CD4-positive, alpha-beta T cell treated with Interleukin-4 for 4 hours (primary cell): ENCODE measurements at regions not wholly inside any gene's neighbourhood (a gene's known extent, or its start where the extent isn't known, plus 50 kb on each side); places are given as distances from the start of the nearest gene placed in this dataset.
"Not testable (repeated sequence)": the region's sequence is repeated elsewhere in the genome, so short reads cannot be mapped to it uniquely, and the experiment has no call there.

Experiments
- DNase-seq: peaks from one replicate; pipeline ENCODE4 v3.0.0-alpha.2; 2020

DNA sequence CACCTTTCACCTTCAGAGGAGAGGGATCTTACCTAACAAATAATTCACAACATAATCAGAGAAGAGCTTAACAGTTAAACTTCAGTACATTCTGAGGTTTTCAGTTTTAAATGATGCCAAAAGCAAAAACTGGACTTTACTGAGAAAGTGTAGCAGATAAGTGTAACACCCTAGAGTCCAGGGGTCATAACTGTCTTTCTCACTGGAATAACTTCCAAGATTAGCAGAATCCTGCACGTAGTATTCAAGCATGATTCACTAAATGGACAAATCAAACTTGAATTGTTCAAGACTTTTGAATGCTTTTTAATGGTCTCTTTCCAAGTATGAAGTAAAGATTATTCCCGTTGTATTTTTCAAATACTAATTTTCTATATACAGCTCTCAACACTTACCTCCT lies 180.1 kb upstream of the NREP start:
- no peak for DNase-seq

DNA sequence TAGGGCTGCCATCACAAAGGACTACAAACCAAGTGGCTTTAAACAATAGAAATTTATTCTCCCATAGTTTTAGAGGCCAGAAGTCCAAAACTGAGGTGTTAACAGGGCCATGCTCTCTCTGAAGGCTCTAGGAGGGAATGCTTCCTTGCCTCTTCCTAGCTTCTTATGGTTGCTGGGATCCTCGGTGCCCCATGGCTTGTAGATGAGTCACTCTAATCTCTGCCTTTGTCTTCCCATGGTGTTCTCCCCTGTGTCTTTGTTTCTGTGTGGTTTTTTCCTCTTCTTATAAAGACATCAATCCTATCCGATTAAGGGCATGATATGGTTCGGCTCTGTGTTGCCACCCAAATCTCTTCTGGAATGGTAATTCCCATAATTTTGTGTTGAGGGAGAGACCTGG lies 178.8 kb upstream of the NREP start:
- no peak for DNase-seq

DNA sequence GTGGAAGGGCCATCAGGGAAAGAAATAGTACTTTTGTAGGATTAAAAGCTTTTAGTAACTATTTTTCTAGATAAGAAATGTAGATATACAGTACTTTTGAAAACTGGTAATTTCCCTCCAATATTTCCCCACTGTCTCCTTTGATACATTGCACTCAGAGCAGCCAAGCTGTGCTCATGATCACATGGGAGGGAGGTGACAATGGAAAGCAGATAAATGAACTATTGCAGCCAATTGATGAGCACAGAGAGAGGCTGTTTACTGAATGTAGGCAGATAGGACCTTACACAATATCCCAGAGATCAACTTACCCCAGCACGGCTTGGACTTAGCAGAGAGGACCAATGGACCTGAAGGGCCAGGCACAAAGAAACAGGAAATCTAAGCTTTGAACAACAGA lies 178.0 kb upstream of the NREP start:
- DNase-seq = no peak

DNA sequence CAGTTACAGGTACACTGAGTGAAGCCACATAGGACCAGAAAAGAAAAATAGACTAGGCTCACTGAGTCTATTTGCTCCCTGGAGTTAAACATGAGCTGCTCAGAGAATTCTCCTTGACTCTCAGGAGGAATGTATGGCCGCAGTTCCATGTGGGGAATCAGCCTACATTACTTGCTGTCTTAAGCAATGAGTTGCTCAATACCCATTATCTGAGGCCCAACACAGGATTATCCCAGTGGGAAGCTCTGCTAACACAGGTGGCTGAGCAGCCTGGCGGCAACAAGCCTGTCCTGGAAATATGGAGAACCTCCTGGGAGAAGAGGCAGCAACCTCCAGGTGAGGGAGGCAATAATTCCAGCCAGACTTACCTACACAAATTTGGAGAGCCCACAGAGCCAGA lies 177.5 kb upstream of the NREP start:
- no peak for DNase-seq

DNA sequence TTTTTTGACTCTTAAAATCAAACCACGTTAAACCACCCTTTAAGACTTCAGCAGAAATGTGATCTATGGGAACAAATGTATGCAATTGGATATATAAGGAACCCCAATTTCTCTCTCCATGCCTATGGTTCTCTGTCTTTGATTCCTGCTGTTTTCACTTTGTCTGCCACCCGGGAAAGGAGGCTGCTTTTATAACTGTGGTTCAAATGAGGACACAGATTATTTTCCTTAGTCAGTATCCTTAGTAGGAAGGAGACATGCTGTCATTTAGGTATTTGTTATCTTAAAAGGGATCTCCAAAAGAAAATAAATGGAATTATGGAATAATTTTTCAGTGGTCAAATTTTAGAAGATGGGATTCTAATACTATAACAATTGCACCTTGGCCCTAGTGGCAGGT lies 176.1 kb upstream of the NREP start:
- DNase-seq = no peak

DNA sequence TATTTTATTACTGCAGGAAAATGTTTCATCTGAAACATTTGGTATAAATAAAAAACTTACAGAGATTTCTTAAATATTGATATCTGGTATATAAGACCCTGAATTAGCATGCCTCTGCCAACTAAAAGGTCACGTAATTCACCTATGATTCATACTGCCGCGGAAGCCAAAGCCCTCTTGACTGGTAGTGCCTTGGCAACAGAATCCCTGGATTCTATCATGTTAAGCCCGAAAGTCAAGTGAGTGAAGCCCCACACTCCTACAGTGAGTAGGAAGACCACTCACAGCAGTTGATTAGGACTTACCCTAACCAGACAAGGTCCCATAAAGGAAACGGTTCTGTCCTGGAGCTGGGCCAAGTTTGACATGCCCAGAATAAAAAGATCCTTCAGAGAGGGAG lies 175.6 kb upstream of the NREP start:
- DNase-seq = no peak

DNA sequence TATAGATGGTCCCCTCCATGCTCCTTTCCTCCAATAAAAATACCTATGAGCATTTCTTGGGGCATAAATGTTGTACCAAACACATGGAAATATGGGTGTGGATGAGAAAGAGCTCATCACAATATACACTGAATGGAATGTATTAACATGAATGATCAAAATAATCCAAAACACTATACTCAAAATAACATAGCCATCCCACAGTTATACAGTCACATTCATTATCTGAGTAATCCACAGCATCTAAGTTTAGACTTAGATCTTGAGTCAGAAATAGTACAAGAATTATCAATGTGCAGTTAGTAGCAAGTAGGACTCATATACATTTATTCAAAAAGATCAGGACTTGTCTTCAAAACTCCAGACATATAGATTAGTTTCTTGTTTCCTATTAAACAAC lies 175.2 kb upstream of the NREP start:
- DNase-seq = no peak

DNA sequence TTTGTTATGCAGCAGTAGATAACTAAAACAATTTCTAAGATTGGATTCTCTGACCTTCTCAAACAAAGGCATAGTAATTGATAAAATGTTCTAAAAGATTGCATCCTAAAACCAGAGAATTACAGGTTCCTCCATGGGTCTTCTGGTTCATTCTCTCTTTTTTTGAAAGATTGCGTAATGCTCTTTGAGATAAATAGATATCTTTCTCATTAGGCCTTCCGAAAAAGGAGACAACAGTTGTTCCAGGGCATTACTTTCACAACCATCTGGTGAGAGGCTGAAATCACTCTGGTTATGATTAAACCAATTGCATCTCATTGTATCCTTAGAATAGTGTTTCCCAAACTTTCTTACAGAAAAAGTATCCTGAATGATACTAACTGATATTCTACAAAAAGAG lies 174.7 kb upstream of the NREP start:
- no peak for DNase-seq

DNA sequence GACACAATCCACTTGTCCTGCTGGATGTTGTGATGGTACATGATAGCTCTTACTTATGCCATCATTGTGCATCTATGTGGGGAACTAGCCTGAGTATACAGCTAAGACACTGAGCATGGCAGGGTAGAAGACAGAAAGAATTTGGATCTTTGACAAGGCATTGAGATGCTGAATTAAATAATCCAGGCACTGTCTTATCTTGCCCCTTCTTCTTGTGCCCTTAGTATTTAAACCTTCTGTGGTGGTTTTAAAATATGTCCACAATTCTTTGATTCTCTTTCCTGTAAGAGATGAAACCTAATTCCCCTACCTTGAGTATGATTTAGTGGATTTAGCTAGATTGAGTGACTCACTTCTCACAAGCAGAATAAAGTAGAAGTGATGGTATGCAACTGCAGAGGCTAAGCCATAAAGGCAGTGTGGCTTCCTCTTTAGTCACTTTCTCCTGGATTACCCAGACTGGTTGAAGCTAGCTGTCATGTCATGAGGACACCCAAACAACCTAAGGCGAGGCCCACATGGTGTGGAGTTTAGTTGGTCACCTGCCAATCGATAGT lies 174.0 kb upstream of the NREP start:
- DNase-seq = no peak

DNA sequence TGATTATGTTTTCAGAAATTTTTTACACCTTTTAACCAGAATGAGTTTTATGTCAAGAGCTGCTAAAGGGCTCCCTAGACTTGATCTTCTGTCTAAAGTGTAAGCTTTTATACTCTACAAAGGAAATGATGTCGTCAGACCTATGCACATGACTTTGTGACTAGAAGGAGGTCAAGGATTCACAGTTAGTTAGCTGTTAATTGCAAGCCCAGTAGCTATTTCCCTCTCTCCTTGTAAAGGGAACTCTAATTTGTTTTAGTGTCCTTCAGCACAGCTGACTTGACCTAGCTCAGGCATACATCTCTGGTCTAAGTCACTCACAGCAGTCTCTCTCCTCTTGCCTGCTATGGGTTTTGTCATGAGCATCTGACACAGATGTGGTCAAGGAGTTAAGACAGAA lies 173.5 kb upstream of the NREP start:
- DNase-seq = no peak

DNA sequence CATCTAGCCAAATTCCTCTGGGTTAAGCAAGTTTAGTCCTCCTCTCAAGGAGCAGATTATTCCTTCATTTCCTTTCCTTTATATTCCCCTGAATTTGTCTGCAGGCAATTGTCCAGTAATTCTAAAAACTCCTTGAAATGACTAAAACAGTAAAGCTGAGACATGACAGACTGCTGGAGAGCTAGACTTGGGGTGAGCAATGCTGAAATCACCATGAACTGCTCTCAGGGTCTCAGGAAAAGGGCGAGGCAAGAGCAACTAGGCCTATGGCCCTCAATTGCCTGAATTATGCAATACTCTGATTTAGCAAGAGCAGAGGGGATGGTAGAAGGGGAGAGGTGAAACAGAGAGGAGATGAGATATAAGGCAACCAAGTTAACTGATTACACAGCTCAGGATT lies 172.9 kb upstream of the NREP start:
- no peak for DNase-seq

DNA sequence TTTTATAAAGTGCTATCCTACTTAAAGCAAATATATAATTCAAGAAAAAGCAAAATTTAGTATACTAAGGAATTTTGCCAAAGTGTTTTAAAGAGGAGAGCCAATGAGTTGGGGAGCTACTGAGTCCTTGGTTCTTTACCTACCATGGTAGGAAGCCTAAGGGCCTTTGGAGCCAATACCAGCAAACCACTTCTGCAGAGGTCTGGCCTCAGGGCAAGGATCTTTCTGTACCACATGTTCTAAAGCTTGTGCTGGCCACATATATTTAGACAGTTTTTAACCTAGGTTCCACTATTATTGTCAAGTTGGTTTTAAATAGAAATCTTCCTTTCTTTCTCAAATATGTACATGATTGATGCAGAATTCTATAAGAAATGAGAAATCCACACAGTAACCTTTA lies 172.3 kb upstream of the NREP start:
- DNase-seq = no peak

DNA sequence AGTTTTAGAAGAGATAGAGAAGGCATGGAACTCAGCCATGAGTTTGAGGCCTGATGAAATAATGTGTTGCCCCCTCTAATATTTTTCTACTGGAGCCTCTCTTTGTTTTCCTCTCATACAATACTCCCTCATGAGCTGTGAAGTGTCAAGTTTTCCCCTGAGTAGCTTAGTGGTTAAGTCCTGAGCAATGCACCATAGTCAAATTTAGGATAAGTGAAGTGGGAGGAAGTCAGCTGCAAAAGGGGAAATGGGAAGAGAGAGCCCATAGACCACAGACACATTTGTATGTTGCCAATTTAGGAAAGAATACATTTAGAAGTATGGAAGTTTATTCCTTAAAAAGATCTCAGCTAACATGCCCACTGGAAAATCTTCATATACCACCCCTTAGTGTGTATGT lies 171.5 kb upstream of the NREP start:
- no peak for DNase-seq

DNA sequence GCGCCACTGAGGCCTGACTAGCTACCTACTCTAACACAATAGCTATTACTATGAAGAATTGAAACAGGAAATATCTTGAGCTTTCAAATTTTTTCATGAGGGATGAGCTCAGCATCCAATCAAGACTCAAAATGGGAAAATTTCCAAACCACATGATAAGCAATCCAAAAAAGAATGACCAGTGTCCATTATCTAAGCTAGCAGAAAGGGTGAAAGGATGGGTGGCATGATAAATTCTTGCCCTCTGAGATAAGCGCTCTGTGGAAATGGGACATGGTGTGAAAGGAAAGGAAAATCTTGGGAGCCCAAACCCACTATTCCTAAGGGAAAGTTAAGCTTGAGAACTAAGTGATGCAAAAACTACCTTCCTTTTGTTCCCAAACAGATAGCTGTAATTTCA lies 170.2 kb upstream of the NREP start:
- DNase-seq = no peak

DNA sequence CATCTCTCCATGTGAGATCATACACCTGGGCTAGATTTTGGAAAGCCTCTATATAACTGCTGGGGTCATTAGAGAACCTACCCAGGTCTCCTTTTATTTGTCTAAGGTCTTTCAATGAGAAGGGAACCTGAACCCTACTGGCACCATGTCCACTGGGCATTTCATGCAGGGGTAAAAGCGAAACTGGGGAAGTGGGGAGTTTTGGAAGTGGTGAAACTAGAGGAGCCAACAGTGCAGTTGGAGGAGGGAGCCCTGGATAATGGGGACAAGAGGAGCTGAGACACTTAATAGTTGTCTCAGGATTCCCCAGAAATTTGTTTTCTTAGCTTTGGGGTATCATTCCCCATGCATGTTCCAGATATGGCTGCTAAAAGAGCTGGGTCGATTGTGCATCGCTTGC lies 169.0 kb upstream of the NREP start:
- no peak for DNase-seq

DNA sequence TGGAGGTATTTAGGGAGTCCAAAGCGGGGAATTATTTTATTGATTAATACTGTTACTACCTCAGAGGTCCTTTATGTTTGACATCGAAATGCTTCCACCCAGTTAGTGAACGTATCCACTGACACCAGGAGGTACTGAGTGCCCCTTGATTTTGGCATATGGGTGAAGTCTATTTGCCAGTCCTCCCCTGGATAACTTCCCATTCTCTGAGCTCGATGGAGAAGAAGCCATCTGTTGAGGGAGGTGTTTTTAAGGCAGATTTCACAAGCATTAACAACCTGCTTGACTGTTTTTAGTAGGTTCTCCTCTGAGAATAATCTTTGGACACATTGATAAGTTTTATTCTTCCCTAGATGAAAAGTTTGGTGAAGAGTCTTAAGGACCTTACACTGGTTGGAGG lies 165.3 kb upstream of the NREP start:
- DNase-seq = no peak

DNA sequence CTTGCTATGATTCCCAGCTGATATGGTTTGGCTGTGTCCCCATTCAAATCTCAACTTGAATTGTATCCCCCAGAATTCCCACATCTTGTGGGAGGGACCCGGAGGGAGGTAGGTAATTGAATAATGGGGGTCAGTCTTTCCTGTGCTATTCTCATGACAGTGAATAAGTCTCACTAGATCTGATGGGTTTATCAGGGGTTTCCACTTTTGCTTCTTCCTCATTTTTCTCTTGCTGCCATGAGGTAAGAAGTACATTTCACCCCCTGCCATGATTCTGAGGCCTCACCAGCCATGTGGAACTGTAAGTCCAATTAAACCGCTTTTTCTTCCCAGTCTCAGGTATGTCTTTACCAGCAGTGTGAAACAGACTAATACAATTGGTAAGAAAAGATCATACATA lies 164.7 kb upstream of the NREP start:
- not testable (repeated sequence) for DNase-seq

DNA sequence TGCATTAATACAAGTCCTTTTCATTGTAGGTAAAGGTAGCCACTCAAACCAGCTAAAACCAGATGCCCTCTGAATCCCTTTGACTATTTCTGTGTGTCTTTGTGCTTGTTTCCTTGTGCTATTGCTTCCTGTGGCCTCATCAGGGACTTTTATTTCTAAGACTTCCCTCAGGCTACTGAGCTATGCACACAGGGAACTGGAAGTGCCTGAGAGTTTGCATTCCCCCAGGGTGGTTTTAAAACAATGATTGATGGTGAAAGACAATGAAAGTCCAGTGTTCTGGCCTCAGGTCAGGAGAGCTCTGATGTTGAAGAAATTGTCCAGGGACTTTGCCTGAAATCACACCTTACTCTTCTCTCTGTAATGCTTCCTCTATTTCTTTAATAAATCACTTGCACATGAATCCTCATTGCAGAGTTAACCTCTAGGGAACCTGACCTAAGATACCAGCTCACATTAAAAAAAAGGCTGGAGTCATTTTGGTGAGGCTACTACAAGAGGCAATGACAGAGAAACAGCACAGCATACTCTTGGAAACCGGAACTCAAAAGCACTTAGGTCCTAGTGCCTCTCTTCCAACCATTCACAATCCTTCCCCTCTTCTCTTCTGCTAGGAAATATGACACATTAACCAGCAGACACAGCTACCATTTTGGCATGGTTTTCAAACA lies 158.1 kb upstream of the NREP start:
- DNase-seq = no peak

DNA sequence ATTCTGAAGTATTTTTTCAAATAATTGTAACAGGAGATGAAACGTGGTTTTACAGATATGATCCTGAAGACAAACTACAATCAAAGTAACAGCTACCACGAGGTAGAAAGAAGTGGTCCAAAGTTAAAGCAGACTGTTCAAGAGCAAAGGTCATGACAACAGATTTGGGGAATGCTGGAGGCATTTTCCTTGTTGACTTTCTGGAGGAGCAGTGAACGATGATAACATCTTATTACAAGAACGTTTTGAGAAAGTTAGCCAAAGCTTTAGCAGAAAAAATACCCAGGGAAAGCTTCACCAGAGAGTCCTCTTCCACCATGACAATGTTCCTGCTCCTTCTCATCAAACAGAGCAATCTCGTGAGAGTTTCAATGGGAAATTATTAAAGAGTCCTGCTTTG lies 145.4 kb upstream of the NREP start:
- no peak for DNase-seq

DNA sequence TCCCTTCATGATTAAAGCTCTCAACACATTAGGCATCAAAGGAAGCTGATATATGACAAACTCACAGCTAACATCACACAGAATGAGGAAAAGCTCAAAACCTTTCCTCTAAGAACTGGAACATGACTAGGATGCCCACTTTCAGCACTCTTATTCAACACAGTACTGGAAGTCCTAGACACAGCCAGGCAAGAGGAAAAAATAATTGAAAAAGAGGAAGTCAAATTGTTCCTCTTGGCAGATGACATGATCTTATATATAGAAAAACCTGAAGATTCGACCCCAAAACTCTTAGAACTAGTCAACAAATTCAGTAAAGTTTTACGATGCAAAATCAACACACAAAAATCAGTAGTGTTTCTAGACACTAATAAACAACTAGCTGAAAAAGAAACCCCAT lies 144.3 kb upstream of the NREP start:
- no peak for DNase-seq

DNA sequence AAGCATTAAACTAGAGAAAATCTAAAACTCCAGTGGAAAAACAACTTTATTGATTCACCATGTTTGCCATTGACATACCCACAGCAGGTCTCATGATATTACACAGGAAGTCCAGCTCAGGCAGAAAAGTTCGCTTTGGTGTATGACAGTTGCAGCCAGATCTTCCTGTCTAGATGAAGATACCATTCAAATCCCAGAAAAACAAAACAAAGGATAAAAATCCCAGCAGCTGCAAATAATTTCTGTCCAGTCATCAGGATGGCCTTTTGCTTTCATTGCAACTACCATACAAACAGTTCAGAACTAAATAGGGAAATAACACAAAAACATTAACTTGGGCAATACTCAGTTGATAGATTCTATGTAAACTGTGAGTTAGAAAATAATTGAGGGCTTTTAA lies 136.0 kb upstream of the NREP start:
- no peak for DNase-seq

DNA sequence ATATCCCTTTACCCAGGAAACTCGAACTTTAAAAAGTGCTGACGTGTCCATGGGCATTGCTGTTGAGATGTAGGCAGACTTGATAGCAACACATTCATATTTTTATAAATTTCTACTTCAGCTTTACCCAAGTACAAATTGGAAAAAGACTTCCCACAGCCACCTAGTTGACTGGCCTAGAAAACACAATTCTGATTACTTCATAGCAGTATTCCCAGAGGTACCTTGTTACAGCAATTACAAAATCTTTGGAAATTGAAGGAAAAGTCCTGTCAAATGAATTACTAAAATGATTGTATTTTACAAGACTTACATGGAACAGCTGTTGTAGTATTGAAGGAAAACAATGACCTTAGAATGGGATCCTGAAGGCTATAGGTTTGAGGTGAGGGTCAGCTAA lies 130.7 kb upstream of the NREP start:
- DNase-seq = no peak

DNA sequence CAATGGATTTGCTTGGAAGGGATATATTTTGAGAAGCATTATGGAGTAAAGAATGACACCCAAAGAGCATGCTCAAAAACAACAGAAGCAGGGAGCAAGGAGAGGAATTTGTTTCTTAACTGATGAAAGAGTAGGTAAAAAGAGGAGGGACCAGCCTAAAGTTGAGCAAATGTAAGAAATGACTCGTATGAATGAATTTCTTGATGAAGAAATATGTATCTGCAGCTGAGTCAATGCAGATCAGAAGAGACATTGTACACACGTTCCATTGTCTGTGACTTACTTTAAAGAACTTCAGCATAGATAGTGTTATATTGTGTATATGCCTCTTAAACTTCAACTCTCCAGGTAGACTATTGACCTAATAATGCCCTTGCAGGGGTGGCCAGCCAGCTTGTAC lies 112.7 kb upstream of the NREP start:
- no peak for DNase-seq

DNA sequence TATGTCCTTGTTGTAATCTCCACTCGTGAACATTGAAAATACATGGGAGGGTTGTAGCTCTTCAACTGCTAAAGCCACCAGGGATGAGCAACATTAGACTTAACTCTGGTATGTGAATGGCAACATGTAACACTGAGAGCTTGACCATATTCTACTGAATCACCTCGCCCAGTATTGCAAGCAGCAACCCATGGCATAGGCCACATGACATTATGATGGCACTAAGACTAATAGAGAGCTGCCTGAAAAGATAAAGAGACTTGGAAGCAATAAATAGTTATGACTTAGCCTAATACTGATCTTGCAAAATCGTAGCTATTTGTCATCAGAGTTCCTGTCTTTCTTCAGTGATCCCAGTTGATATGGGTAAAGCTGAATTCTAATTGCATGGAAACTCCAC lies 108.4 kb upstream of the NREP start:
- DNase-seq = no peak

DNA sequence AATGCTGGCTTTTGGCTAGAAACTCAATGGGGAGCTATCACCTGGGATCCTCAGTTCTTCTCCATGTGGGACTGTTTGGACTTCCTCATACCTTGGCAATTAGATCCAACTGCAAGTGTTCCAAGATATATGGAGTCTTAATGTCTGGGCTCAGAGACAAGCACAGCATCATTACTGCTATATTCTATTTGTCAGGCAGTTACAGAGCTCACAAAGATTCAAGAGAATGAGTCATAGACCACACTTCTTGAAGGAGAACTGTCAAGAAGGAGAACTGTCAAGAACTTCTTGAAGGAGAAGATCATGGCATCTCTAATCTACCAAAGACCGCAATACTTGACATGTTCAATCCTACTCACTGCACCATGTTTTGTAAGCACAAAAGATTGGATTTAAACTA lies 106.8 kb upstream of the NREP start:
- no peak for DNase-seq
